ENCODE measurements at regions not wholly inside any gene's neighbourhood (a gene's known extent, or its start where the extent isn't known, plus 50 kb on each side); places are given as distances from the start of the nearest gene placed in this dataset.

DNA sequence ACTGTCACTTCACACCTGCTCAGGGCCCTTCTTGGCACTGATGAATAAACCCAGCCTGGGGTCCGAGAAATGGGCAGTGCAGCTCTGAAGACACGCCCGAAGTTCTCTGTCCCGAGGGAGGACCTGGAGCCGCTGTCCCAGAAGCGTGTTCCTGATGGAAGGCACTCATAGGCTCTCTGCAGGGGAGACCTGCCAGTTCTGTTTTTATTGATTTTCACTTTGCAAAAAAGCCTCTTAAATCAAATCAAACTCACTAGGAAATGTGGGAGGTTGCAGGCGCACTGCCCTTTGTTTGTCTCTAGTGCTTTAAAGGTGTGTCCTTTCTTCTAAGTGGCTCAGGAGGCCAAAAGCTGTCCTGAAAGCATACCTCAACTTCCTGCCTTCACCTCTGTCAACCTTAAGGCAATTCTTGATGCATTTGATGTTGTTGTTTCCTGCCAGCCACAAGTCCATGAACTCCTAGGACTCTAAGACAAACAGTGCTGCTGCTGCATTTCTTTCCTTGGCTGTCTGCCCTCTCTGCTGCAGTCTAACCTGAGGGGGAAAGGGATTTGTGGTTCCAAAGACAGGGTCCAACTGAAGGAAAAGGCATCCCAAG lies 663.2 kb downstream of the UQCRFS1 start:
- Mint-ChIP-seq H3K9me3 (no peaks in the 10 kb centered on the region), H3K27me3 (ENCODE audit: low read depth) (no peaks in the 10 kb centered on the region), H3K36me3 (0 out of 2 replicates have a peak, but pooled peaks cover 3% of the 10 kb centered on the region), H3K27ac (no peak overlapping the region; the same call in 1 of the 2 replicates), H3K4me3 (no peak overlapping the region), H3K4me1 (peaks cover 11% of the 10 kb centered on the region)
- CTCF ChIA-PET: no interaction called here
- POLR2A ChIA-PET: no interaction called here
- ATAC-seq (no peak), DNase-seq (ENCODE audit: low spot score) (no peak)
- no peak for TF ChIP-seq ZNF232 (CRISPR knock-in tag; IDR thresholded peaks at IDR 0.05)
- no peak for TF ChIP-seq SMAD3 (CRISPR knock-in tag; IDR thresholded peaks at IDR 0.05; ENCODE audit: borderline replicate concordance)
- no peak for TF ChIP-seq OVOL2 (CRISPR knock-in tag; IDR thresholded peaks at IDR 0.05; ENCODE audit: borderline replicate concordance)
- TF ChIP-seq, protein P1, sequence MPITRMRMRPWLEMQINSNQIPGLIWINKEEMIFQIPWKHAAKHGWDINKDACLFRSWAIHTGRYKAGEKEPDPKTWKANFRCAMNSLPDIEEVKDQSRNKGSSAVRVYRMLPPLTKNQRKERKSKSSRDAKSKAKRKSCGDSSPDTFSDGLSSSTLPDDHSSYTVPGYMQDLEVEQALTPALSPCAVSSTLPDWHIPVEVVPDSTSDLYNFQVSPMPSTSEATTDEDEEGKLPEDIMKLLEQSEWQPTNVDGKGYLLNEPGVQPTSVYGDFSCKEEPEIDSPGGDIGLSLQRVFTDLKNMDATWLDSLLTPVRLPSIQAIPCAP (CRISPR knock-in tag; IDR thresholded peaks at IDR 0.05): no peak
- TF ChIP-seq, protein P2, sequence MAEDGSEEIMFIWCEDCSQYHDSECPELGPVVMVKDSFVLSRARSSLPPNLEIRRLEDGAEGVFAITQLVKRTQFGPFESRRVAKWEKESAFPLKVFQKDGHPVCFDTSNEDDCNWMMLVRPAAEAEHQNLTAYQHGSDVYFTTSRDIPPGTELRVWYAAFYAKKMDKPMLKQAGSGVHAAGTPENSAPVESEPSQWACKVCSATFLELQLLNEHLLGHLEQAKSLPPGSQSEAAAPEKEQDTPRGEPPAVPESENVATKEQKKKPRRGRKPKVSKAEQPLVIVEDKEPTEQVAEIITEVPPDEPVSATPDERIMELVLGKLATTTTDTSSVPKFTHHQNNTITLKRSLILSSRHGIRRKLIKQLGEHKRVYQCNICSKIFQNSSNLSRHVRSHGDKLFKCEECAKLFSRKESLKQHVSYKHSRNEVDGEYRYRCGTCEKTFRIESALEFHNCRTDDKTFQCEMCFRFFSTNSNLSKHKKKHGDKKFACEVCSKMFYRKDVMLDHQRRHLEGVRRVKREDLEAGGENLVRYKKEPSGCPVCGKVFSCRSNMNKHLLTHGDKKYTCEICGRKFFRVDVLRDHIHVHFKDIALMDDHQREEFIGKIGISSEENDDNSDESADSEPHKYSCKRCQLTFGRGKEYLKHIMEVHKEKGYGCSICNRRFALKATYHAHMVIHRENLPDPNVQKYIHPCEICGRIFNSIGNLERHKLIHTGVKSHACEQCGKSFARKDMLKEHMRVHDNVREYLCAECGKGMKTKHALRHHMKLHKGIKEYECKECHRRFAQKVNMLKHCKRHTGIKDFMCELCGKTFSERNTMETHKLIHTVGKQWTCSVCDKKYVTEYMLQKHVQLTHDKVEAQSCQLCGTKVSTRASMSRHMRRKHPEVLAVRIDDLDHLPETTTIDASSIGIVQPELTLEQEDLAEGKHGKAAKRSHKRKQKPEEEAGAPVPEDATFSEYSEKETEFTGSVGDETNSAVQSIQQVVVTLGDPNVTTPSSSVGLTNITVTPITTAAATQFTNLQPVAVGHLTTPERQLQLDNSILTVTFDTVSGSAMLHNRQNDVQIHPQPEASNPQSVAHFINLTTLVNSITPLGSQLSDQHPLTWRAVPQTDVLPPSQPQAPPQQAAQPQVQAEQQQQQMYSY (CRISPR knock-in tag; IDR thresholded peaks at IDR 0.05): no peak
- TF ChIP-seq, protein P3, sequence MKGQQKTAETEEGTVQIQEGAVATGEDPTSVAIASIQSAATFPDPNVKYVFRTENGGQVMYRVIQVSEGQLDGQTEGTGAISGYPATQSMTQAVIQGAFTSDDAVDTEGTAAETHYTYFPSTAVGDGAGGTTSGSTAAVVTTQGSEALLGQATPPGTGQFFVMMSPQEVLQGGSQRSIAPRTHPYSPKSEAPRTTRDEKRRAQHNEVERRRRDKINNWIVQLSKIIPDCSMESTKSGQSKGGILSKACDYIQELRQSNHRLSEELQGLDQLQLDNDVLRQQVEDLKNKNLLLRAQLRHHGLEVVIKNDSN (CRISPR knock-in tag; IDR thresholded peaks at IDR 0.05): no peak
- TF ChIP-seq TCF7 (CRISPR knock-in tag; IDR thresholded peaks at IDR 0.05; ENCODE audit: low read depth): no peak
- TF ChIP-seq ATF1 (CRISPR knock-in tag; IDR thresholded peaks at IDR 0.05): no peak
- TF ChIP-seq, protein P4, sequence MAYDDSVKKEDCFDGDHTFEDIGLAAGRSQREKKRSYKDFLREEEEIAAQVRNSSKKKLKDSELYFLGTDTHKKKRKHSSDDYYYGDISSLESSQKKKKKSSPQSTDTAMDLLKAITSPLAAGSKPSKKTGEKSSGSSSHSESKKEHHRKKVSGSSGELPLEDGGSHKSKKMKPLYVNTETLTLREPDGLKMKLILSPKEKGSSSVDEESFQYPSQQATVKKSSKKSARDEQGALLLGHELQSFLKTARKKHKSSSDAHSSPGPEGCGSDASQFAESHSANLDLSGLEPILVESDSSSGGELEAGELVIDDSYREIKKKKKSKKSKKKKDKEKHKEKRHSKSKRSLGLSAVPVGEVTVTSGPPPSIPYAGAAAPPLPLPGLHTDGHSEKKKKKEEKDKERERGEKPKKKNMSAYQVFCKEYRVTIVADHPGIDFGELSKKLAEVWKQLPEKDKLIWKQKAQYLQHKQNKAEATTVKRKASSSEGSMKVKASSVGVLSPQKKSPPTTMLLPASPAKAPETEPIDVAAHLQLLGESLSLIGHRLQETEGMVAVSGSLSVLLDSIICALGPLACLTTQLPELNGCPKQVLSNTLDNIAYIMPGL (CRISPR knock-in tag; IDR thresholded peaks at IDR 0.05): no peak
- TF ChIP-seq NFE2L1 (CRISPR knock-in tag; IDR thresholded peaks at IDR 0.05): no peak

DNA sequence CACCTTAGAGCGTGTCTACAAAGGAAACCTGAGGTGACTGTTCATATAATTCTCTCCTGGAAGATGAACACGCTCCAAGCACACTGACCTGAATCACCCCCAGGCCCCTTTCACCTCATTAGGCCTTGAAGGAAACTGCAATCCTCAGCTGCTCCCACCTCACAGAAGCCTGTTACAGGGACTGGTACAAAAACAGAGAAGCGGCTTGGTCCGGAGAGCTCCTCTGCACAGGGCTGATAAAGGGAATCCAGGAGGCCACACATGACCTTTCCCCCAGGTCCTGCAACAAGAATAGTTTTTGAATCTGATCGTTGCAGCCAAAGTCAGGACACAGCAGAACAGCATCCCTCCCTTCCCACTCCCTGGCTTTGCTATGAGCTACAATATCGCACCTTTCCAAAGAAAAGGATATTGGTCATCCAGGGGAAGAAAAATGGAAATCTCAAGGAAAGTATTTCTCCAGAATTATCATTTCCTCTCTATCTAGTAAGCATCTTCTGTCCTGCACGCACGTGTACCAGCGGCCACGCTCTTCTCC lies 666.7 kb downstream of the UQCRFS1 start:
- H3K36me3 Mint-ChIP-seq: 0 out of 2 replicates have a peak, but pooled peaks cover 3% of the 10 kb centered on the region
- no peak for ATAC-seq
- no peak overlapping the region for H3K27ac Mint-ChIP-seq
- no peaks in the 10 kb centered on the region for H3K27me3 Mint-ChIP-seq (ENCODE audit: low read depth)
- H3K9me3 Mint-ChIP-seq: no peaks in the 10 kb centered on the region
- POLR2A ChIA-PET: no interaction called here
- DNase-seq (ENCODE audit: low spot score): no peak
- CTCF ChIA-PET: interaction anchor here (1.2 kb wide), 1 partner anchor 39 kb away, joined by 3 read pairs; no protein-coding TSS in a partner anchor
- no peak overlapping the region for H3K4me3 Mint-ChIP-seq
- H3K4me1 Mint-ChIP-seq: peaks cover 15% of the 10 kb centered on the region
- TF ChIP-seq, protein P5, sequence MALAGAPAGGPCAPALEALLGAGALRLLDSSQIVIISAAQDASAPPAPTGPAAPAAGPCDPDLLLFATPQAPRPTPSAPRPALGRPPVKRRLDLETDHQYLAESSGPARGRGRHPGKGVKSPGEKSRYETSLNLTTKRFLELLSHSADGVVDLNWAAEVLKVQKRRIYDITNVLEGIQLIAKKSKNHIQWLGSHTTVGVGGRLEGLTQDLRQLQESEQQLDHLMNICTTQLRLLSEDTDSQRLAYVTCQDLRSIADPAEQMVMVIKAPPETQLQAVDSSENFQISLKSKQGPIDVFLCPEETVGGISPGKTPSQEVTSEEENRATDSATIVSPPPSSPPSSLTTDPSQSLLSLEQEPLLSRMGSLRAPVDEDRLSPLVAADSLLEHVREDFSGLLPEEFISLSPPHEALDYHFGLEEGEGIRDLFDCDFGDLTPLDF (CRISPR knock-in tag; IDR thresholded peaks at IDR 0.05): no peak
- TF ChIP-seq, protein P6, sequence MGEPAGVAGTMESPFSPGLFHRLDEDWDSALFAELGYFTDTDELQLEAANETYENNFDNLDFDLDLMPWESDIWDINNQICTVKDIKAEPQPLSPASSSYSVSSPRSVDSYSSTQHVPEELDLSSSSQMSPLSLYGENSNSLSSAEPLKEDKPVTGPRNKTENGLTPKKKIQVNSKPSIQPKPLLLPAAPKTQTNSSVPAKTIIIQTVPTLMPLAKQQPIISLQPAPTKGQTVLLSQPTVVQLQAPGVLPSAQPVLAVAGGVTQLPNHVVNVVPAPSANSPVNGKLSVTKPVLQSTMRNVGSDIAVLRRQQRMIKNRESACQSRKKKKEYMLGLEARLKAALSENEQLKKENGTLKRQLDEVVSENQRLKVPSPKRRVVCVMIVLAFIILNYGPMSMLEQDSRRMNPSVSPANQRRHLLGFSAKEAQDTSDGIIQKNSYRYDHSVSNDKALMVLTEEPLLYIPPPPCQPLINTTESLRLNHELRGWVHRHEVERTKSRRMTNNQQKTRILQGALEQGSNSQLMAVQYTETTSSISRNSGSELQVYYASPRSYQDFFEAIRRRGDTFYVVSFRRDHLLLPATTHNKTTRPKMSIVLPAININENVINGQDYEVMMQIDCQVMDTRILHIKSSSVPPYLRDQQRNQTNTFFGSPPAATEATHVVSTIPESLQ (CRISPR knock-in tag; IDR thresholded peaks at IDR 0.05): no peak
- TF ChIP-seq, protein P7, sequence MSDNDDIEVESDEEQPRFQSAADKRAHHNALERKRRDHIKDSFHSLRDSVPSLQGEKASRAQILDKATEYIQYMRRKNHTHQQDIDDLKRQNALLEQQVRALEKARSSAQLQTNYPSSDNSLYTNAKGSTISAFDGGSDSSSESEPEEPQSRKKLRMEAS (CRISPR knock-in tag; IDR thresholded peaks at IDR 0.05): no peak
- TF ChIP-seq, protein P8, sequence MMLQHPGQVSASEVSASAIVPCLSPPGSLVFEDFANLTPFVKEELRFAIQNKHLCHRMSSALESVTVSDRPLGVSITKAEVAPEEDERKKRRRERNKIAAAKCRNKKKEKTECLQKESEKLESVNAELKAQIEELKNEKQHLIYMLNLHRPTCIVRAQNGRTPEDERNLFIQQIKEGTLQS (CRISPR knock-in tag; conservative IDR thresholded peaks at IDR 0.05): no peak
- TF ChIP-seq, protein P9, sequence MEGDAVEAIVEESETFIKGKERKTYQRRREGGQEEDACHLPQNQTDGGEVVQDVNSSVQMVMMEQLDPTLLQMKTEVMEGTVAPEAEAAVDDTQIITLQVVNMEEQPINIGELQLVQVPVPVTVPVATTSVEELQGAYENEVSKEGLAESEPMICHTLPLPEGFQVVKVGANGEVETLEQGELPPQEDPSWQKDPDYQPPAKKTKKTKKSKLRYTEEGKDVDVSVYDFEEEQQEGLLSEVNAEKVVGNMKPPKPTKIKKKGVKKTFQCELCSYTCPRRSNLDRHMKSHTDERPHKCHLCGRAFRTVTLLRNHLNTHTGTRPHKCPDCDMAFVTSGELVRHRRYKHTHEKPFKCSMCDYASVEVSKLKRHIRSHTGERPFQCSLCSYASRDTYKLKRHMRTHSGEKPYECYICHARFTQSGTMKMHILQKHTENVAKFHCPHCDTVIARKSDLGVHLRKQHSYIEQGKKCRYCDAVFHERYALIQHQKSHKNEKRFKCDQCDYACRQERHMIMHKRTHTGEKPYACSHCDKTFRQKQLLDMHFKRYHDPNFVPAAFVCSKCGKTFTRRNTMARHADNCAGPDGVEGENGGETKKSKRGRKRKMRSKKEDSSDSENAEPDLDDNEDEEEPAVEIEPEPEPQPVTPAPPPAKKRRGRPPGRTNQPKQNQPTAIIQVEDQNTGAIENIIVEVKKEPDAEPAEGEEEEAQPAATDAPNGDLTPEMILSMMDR (IDR thresholded peaks at IDR 0.05): no peak
- no peak for TF ChIP-seq ZNF423 (CRISPR knock-in tag; IDR thresholded peaks at IDR 0.05)
- TF ChIP-seq ZNF317 (CRISPR knock-in tag; IDR thresholded peaks at IDR 0.05; ENCODE audit: borderline replicate concordance, low read depth): no peak
- TF ChIP-seq, protein P4 (CRISPR knock-in tag; IDR thresholded peaks at IDR 0.05): no peak
- no peak for TF ChIP-seq NFE2L1 (CRISPR knock-in tag; IDR thresholded peaks at IDR 0.05)

Data from WTC11 (cell line).